Ovary (tissue), 3 donors: ENCODE measurements at regions not wholly inside any gene's neighbourhood (a gene's known extent, or its start where the extent isn't known, plus 50 kb on each side); places are given as distances from the start of the nearest gene placed in this dataset.

Source experiments
- POLR2A ChIP-seq: fragments of 450-650 bp; IDR thresholded peaks from one replicate; pipeline ENCODE4 v1.6.1; 2017; ENCODE audit warnings: antibody characterized with exemption, mild to moderate bottlenecking, moderate library complexity
- TF ChIP-seq, protein P1 (sequence below), 3 donors: fragments of 450-650 bp in 2 of 3; fragments of 200-600 bp in 1 of 3; IDR thresholded peaks; one replicate each; pipeline versions ENCODE4 v1.5.1 to v1.8.0; 2016 to 2022; ENCODE audit warnings: antibody characterized with exemption in 3 of 3, mild to moderate bottlenecking in 1 of 3
- donor health status: DM: no; HTN: no; CAD: no.

DNA sequence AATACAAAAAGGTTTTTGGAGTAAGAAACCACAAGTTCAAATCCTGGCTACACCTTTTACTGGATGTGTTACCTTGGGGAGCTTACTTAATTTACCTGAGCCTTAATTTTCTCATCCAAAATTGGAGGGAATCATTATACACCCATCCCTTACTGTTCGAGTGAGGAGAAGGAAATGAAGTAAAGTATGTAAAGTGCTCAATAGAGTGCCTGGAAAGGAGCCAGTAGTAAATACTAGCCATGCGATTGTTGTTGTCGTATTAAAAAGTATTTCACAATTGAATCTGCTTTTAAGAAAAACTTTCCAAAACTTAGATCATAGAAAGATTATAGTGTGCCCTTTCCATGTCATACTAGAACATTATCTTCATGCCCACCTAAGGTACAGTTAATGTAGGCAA, 124.5 kb downstream of the ATXN3L start:
- TF ChIP-seq, protein P1, sequence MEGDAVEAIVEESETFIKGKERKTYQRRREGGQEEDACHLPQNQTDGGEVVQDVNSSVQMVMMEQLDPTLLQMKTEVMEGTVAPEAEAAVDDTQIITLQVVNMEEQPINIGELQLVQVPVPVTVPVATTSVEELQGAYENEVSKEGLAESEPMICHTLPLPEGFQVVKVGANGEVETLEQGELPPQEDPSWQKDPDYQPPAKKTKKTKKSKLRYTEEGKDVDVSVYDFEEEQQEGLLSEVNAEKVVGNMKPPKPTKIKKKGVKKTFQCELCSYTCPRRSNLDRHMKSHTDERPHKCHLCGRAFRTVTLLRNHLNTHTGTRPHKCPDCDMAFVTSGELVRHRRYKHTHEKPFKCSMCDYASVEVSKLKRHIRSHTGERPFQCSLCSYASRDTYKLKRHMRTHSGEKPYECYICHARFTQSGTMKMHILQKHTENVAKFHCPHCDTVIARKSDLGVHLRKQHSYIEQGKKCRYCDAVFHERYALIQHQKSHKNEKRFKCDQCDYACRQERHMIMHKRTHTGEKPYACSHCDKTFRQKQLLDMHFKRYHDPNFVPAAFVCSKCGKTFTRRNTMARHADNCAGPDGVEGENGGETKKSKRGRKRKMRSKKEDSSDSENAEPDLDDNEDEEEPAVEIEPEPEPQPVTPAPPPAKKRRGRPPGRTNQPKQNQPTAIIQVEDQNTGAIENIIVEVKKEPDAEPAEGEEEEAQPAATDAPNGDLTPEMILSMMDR (IDR thresholded peaks at IDR 0.05), result no peak
- no peak for TF ChIP-seq POLR2A
